NCI-H1105 (cell line): ENCODE measurements at regions not wholly inside any gene's neighbourhood (a gene's known extent, or its start where the extent isn't known, plus 50 kb on each side); places are given as distances from the start of the nearest gene placed in this dataset.

Source experiments
- DNase-seq: peaks from one replicate; lab custom pipeline; 2025; lab: John Stamatoyannopoulos, UW

GRCh38 chr15:94008104-94009074 is 223.0 kb upstream of the MCTP2 start:
- no peak for DNase-seq

DNA sequence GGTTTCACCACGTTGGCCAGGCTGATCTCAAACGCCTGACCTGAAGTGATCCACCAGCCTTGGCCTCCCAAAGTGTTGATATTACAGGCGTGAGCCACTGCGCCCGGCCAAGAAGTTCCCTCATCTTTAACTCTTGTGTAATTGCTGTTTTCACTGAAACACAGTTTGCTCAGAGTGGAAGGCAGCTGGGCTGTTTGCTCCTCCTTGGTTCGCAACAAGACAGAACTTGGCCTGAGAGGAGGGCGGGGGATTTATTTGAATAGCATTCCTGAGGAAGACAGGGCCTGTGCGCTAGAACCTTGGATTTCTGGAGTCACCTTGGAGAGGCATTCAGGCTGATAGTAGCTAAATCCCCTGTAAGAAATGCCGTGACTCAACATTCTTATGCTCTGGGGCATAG is 226.7 kb upstream of the MCTP2 start:
- no peak for DNase-seq

DNA sequence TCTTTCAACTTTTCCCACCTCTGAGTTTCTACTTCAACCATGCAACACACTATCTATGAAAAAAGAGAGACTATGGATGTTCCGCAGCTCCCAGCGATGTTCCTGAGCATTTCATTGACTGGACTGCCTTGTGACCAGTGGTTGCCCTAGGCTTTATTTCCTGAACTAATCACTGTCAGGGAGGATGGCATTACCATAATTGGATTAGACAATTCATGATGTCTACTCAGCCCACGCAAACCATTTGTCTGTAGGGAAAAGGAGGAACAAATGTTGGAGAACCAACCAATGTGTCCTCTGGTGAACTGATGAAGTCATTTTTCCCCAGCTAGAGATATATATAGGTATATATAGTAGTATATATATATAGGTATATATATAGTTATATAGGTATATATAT is 229.3 kb upstream of the MCTP2 start:
- no peak for DNase-seq

DNA sequence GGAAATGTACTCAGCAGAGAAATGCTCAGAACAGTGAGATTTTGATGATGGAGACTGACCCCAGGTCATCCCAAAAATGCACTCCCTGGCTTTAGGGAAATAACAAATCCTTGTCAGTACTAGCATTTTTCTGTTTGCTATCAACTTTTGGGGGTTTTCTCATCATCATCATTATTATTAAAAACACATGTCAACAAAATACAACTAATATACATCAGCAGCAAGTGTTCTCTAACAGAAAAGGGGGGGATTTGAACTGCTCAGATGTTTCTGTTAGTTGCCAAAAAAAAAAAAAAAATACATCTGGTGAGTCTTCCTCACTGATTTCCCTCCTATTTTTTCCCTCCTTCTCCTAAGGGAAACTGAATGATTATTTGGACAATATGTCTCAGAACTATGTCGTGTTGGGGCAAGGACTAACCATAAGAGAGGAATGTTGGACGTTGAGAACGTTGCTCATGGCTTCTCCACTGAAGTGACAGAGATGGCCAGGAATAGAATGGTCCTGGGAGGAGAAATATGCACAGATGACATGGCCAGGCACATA is 230.0 kb upstream of the MCTP2 start:
- no peak for DNase-seq

DNA sequence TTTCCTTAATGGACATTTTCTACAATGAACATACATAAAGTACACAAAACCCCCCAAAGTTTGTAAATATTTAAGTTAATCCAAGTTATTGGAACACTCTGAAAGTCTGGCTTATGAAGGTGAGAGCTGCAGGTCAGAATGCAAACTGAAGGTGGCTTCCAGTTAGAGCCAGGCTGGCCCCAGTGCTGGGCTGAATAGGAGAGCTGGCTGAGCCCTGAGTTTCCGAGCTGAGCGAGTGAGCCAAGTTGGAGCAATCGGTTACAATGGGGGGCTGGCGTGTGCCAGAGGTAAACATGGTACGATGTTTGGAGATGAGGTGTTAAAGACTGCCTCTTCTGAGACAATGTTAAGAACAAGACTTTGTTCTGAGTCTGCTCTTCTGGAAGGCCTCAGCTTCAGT is 230.8 kb upstream of the MCTP2 start:
- DNase-seq, result no peak

- DNase-seq, result no peak
These were observed 234.2 kb upstream of the MCTP2 start for GRCh38 chr15:93997071-93997658.

DNA sequence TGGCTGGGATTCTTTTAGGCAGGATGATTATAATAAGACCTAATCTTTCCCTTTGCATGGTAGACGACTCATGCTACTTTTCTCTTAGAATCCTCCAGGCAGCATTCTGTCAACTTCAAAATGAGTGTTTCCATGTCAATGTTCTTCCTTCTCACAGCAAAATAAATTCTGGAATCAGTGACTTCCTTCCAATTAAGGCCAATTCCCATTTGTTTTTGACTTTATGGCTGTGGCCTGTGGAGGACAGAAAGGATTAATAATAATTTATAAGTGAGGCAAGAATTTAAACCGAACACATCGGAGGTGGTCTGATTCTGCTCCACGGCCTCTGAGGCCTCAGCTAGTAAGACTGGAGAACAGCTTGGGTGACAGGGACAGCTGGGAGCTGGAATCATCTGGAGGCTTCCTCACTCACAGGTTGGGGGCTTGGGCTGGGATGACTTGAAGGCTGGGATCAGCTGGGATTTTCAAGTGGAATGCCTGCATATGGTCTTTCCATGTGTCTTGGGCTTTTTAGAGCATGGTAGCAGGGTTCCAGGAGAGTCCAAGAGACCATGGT is 241.8 kb upstream of the MCTP2 start:
- no peak for DNase-seq

DNA sequence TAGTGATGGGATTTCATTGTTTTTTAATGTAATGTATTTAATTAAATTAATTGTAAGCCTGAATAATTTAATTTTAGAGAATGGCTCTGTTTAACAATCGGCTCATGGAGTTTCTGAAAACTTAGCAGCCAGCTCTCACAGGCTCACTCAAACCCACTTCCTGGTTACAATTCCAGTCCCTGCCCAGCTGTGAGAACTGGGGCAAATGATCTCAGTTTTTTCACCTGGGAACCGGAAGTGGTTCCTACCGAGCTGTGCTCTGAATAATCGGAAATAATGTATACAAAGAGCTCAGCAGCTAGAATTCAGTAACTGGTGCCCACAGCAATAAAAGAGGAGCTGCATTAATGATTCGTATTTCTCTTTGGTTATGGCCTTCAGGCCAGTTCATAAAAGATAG is 244.3 kb upstream of the MCTP2 start:
- DNase-seq, result no peak

DNA sequence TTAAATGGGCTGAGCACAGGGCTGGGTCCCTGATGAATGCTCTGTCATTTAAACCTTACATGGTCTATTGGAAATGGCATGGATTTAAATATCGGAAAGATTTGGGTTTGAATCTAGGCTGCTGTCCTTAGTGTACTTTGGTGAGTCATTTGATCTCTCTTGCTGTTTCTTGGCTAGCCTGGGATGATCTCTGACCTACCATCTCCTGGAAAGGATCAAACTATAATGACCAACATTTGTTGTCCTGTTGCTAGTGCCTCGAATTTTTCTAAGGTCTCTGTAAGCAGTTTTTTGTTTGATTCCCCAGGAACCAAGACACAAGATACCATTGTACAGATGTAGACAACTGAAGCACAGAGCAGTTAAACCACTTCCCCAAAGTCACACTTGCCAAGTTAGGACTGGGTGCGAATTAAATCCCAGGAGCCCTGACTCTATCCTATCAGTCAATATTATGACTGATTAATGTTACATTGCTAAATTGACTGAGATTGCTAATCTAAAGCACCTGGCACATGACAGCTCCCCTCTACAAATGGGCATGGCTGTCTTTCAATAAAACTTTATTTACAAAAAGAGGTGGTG is 244.9 kb upstream of the MCTP2 start:
- no peak for DNase-seq

DNA sequence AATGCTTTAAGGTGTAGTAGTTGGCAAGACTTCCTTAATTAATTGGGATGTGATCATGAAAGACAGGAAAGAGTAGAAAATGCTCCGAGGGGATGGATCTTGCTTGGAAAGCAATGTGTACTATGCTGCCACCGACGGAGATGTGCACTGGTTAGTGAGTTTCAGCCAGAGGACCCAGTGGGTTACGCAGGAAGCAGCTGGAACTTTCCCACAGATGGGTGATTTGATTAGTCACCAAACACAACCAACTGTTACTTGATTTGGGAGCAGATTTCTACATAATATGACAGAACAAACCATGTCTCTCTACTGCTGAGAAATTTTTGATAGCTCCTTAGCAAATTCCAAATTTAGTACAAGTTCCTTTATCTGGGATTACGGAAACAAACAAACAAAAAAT is 245.4 kb upstream of the MCTP2 start:
- DNase-seq, result no peak

DNA sequence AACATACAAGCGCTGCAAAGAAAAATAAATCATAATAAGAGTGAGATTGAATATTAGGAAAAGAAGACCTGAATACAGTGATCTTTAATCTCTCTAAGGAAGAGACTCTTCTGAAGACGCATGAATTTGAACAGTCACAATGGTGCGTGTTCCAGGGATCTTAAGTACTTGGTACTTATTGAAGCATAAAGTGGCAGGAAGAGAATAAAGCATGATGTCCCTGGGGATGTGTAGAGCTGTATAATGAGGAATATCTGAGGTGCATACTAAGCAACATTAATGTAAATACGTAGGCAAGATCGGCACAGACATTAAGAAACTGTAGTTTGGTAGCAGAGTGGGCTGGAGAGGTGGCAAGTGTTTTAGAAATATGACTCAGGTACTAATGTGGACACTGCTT is 246.2 kb upstream of the MCTP2 start:
- DNase-seq, result no peak

DNA sequence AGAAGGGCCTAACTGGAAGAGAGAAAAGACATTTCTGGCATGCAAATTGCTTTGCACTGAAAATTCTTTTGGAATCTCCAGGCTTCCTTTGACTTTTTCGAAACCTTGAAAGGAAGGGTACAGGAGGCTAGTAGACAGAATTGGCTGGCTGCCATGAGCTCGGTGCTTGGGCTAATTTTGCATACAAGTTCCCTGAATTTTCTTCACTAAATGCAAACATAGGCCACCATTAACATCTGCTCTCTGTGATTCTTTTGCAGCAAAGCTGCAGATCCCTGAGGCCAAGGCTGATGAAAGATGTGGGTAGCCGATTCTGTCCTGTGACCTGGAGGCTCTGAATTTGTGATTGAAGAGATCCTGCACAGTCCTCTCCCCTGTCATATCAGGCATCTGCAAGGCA is 247.8 kb upstream of the MCTP2 start:
- no peak for DNase-seq

DNA sequence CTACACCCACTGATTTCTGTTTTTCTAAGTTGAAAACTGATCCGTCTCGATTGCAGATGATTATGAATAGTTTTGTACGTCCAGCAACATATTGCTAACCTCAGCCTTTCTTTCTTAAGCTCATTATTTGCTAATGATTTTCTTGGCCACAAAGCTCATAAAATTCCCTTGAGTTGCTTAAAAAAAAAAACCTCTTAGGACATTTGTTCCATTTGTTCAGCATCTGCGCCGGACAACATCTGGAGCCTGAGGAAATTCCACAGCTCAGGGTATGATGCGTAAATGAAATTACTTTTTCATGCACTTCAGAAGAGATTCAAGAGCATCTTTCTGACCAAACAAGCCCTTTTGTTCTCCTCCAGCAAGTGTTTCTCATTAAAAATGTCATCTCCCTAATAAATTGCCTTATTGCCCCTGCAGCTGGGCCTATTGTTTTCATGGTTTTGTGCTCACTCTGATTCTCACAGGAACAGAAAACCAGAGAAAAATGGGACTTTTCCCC is 249.1 kb upstream of the MCTP2 start:
- no peak for DNase-seq

DNA sequence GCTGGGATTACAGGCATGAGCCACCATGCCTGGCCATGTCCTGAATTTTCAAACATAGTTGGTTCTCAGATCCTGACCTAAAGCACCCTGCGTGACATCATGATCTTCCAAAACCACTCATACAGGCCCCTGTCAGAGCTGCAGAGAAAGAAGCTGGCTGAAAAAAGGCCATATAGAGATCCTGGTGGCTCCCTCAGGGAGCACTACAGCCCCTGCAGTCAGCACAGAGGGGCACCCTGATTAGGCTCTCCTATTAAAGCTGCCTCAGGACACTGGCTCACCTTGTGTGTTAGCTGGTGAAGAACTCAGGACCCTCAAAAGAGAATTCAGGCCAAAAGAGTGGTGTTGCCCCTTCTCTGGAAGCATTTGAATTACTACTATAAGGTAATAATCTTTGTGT is 249.7 kb upstream of the MCTP2 start:
- DNase-seq, result no peak

DNA sequence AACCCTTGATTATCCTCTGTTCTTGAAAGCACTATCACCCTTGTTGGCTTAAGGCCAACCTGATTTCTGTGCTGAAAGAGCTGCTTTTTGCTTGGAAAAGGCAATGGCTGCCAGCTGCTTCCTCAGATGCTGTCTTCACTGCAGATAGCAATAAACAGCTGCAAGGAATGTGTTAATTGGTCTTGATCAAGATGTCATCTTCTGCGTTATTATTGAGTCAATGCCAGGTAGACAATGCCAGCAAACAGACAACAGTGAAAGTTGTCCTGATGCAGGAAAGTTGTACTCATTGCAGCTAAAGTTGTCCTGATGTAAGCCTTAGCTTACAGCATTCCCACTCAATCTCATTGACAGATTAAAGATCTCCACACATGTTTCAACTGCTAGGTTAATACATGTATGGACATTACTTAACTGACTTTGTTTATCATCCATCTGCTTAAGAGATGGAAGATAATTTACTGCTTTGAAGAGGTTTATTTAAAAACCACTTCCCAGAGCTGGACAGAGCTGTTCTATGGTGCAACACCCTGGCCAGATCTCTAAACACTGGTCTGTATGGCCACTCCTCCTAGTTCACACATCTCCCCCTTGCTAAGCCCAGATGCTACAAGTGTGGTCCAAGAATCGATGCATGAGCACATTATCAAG is 251.0 kb upstream of the MCTP2 start:
- DNase-seq, result no peak

- DNase-seq, result no peak
These were observed 256.4 kb upstream of the MCTP2 start for GRCh38 chr15:93974804-93975481.

DNA sequence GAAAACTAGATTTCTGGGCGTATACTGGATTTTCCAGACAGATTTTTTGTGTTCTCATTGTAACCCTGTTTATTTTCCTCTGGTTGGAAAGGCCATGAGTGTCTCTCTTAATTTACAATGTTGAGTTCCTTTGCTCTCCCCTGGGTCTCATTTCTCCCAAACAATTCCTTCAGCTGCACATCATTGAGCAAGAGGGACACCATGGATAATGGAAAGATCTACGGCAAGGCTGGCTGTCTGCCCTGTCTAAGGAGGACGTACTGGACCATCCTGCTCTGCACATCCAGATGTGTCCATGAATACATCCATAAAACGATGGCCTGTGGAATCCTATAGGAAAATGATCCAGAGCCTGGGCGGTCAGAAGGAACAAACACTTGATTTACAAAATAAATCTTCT is 258.1 kb upstream of the MCTP2 start:
- DNase-seq, result no peak

GRCh38 chr15:93968773-93969172 is 262.6 kb upstream of the MCTP2 start:
- no peak for DNase-seq

DNA sequence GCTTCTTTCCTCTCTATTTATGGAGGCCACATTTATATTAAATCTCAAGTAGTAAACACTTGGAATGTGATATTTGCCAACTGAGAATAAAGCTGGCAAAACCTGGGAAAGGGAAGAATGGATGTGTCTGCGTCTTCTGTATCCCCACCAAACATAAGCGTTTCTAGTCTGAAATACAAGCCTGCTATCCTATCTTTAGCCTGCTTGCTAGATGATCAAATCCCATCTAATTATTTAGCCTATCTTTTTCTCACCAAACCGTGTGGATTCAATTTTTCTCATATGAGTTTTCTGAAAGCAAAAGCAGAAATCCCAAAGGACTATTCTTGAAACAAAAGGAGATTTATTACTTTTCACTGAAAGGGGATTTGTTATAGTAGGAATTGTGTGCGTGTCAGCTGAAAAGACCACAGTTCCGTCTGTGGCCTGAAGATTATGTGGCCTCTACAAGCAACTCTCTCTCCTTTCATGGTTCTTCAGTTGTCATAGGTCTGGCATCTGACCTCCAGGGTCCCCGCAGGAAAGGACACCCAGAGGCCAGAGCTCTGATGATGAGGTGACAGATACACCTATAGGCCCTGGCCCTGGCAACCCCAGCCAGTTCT is 266.0 kb upstream of the MCTP2 start:
- no peak for DNase-seq

GRCh38 chr15:93954985-93955571 is 276.3 kb upstream of the MCTP2 start:
- DNase-seq, result peak; percentile 14

DNA sequence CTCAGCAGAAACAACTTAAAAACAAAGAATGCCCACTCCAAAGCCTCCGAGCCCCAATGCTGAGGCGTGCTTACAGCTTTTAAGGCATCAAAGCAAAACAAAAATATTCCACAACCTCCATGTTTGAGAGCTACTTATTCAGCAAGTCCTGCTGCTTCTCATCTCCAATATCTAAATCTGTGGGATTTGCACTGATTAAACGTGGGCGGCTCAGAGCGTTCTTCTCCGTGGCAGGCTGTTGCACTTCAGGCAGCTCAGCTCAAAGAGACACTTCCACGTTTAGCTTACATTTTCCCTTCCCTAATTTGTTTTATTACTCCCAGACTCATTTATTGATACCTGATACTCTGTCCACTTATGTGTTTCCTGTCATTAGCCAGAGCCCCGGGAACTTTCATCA is 282.6 kb upstream of the MCTP2 start:
- peak; percentile 46 for DNase-seq
